HG02885 (cell line): ENCODE measurements at regions not wholly inside any gene's neighbourhood (a gene's known extent, or its start where the extent isn't known, plus 50 kb on each side); places are given as distances from the start of the nearest gene placed in this dataset.

ENCODE experiments used
- ATAC-seq: cut with Tn5 transposase; IDR thresholded peaks from one replicate; pipeline ENCODE4 v1.9.1; 2021; ENCODE audit warnings: mild to moderate bottlenecking; ENCODE audit not compliant: unreplicated experiment, poor library complexity

DNA sequence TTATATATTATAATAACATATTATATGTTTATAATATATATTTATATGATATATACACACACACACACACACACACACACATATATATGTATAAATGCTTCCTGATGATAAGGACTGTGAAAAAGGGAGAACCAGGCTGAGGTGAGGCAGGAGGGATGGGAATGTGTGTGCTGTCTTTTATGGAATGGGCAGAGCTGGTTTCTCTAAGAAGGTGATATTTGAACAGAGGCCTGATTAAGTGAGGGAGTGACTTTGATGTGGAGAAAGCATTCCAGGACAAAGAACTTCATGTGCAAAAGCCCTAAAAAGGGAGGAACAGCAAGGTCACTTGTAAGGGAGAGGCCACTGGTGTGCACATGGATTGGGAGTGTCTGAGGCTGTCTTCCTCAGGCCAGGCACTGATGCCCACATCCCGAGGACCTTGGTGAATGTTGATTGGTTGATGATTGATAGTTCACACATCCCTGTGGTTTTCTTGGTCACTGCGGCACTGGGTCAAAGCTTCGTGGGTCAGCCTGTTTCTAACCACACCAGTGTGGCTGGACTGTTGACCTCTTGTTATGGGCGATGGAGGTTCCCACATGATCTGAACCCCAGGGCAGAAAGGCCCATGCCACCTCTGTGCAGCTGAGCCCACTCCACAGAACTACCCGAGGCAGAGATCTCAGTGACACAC lies 196.9 kb downstream of the MYCN start:
- no peak for ATAC-seq

DNA sequence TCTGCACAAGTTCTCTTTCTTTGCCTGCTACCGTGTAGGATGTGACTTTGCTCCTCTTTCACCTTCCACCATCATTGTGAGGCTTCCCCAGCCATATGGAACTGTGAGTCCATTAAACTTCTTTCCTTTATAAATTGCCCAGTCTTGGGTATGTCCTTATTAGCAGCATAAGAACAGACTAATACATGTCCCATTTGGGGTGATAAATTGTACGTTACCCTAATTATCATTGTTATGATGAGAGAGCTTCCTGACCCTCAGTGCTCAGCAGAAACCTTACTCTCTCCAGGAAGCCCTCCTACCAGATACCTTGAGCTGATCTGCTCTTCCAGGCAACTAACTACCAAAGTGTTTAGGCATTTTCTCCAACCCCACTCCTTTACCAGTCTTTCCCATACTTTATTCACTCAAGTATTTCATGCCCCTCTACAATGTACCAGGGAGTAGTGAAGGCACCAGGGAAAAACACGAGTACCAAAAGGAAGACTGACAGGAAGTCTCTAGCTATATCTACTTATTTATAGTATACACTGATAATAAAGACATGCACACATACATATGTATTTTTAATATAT lies 196.2 kb downstream of the MYCN start:
- ATAC-seq = no peak

DNA sequence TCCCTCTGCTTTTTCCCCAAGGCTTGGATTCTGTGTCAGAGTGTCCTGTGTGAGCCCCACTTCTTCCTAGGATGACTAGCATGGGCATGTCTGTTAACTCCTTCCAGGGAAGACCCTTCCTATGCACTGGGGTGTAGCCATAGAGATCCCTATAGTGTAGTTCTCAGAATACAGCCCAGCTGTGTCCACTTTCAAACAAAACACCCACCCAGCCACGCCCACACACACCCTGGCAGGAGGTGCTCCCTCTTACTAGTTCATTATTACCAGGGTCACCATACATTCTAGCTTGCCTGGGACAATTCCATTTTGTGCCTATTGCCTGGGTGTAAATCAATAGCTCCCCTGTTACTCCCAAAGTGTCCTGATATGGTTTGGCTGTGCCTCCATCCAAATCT lies 195.6 kb downstream of the MYCN start:
- no peak for ATAC-seq

DNA sequence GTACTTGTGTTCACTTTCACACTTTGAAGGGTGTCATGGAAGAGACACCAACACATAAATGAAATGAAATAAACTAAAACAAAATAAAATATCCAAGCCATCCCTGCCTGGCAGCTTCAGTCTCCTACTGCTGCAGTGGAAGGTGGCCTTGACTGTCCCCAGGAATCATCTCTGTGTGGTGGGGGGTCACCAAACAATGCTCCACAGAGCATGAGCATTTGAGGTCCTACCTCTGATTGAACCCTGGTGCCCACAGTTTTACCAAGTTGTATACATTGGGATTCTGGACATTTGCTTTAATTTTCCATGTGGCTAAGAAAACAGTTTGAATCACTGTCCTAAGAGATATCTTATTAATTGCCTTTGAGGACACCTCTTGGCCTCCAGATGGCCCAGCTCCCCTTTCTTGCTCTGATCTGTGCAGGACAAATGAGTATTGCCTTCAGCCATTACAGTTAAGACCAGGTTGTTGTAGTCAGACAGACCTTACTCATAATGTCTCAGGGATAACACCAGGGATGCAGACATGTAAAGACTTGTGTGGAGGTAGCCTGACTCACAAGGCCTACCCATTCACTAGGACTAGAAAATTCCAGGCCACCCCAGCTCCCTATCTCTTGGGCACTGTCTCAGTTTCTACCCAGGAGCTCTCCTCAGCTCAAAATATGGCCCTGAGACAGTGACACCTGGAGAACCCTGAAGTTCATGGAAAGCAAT lies 195.0 kb downstream of the MYCN start:
- no peak for ATAC-seq

DNA sequence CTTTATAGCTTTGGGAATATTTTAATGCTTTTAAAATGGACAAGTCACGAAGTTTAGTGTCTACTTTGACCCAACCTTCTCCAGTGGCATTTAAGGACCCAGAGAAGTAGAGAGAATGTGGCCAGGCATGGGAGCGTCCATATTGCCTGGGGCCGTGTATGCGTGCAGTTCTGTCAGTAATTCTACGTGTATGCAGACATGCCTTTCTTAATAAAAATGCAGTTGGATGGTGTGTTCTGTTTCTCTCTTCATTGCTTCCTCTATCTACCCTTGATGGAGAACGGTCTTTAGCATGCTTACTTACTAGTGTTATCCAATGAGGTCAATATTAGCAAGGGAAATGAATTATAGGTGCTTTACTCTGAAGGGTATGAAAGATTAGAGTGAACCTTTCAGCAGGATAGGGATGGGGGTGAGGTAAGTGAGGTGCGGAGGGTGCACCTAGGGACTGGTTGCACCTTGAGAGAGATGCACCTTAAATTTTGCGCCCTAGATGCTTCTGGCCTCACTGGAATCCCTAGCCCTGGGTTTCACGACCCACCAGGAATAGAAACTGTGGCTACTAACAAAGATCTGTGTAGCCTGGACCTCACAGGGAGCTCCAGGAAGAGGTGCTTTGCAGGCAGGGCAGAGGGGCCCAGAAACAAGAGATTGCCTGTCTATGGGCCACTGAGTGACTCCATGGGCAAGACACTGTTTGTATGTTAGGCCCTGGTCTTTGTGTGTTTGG lies 194.3 kb downstream of the MYCN start:
- no peak for ATAC-seq

DNA sequence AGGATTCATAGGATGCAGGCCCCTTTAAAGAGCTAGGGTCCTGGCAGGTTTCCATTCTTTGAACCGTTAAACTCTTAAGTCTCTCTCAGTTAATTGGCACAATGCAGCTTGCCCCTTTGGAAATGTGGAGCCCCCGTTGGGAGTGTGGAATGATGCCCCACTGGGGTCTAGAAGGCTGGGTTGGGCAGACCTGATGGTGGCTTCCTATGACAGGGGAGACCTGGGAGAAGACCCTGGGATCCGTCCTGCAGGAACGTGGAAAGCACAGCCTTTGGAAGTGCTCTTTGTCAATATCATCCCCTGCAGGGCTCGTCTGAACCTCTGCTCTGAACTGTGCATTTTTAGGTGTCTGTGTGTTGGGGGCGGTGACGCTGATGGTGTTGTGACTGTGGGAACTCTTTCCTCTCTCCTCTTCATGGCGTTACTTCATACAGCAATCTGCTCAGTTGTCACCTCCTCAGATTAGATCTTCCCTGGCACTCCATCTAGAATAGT lies 190.6 kb downstream of the MYCN start:
- ATAC-seq = no peak

DNA sequence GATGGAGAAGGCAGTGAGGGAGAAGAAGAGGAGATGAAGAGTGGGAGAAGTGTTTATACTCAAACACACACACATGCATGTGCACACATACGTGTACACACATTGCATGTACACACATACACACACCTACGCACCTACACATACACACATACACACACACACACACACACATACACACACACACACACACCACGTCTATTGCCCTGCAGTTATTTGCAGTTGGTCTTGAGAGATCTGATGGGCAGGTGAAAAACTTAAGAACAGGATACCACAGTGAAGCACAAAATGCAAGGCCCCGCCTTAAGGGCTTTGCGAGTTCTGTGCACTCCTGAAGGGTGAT lies 190.2 kb downstream of the MYCN start:
- no peak for ATAC-seq

DNA sequence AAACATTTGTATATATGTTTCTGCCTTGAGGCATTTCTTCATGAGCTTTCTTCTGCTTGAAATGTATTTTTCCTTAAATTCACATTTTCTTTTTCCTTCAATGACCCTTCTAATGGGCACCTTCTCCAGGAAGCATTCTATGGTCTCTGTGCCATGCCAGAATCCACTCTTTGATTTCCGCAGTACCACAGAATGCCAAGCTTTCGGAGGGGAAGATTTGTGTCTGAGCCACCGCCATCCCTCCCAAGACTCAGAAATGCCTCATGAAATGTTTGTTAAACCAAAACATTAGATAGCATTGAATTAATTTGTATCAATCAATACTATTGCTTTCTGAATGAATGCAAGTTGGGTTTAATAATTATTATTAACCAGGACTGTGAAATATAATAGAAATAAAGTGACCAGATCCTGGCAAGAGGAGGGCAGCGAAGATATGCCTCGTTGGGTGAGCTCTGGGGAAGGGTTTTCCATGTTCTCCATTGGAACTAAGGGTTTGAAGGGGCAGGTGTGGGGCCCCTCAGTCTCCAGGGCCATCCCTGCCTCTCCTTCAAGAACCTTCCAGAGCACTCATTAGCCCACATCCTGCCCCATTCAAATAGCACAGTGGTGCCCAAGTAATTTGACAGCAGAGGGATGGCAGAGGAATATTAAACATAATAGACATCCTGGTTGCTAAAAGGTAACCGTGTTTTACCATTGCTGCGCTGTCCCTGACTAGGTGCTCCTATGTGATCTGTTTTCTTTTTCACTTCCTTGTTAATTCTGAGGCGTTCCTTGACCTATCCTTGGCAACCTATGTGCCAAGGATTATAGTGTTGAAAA lies 189.6 kb downstream of the MYCN start:
- no peak for ATAC-seq

DNA sequence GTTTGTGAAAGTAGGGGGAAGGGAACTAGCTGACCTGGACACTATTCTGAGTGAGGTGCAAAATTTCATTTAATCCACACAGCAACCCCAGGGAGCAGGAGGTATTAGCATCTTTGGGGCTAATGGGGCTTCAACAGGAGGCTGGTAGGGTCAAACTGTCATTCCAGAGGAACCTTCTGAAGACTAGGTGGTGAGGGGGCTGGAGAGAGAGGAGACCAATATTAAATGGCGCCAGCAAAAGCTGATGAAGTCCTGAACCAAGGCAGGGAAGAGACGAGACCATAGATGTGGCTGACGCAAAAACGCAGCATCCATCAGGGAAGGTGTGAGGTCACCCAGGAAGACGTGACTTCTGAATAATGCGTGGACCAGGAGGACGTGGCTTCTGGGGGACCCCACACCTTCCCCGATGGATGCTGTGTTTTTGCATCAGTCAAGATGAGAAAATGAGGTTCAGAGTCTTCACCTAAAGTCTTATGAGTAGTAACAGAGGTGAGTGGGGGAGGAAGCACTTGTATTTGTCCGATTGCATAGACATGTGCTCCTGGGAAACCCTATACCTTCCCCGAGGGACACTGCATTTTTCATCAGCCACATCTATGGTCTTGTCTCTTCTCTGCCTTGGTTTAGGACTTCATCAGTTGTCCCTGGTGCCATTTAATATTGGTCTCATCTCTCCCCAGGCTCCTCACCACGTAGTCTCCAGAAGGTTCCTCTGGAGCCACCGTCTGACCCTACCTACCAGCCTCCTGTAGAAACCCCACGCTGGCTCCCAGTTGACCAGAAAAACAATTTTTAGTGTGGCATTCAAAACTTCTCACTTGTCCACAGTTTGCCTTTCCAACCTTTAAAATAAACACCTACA lies 188.6 kb downstream of the MYCN start:
- ATAC-seq = no peak

DNA sequence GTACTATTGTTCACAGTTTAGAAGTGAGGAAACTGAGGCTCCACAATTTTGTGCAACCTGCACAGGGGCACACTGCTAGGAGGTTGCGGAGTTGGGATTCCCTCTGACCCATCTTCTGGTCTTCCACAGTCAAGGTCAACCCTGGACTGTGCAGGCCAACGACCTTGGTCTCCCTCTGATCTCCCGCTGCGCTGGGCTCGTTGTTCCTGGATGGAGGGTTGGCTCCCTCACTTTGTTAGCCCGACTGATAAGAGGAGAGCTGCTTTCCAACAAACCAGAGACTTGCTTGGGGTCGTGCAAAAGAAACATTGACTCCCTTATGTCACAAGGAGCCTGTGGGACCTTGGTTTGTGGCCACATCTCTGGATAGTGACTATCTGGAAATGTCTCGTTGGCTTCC lies 187.6 kb downstream of the MYCN start:
- ATAC-seq = no peak

DNA sequence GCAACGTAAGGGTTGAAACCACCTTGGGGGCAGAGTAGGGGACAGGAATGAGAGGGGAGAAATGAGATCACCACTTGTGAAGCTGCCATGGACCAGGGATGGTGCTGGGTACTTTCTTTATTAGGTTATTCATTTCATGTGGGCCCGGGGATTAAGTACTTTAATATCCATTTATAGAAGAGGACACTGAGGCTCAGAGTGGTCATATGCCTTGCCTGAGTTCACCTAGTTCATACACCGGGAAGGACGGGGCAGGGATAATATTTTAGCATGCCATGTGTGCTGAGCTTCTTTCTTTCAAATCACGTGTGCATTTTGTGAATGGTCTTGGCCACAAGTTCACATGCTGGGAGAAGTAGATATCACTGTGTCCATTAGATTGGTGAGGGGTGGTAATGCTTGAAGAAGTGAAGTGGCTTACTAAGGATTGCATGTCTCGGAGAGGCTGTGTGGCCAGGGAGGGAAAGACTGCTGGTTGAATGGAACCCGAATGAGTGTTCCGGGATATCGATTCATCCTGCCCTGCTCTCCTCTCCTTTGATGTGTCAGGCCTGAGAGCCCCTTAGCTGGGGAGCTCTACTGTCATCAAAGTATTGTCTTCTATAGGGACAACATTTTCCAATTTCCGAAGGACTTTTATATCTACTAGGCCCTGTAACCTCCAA lies 187.1 kb downstream of the MYCN start:
- no peak for ATAC-seq

DNA sequence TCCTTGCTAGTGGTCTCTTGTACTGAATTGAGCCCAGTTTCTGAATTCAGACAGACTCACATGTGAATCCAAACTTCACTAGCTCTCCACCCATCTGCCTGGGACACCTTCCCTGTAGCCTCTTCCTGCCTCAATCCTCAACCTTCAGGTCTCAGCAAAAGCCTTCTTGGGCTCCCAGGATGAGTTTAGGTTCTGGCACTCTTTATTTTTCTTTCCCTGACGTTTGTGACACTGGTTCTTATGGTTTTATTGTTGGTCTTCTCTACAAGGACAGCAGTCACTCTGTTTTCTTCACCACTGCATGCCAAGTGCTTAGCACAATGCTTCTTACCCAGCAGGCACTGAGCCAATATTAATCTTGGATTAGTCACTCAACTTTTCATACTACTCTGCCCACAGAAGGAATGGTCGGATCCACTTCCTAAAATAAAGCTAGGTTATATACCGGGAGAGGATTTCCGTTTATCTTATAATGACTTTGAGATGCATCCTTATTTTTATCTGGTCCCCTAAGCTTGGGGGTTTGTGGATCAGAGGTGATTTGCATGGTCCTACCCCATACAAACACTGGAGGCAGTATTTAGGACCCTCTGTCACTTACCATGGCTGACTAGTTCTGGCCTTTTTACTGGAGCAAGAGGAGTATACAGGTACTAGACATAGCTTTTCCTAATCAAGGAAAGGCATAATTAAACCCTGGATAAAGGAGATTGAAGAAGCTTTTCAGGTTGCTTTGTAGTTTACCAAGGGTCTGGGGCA lies 186.3 kb downstream of the MYCN start:
- ATAC-seq = no peak

DNA sequence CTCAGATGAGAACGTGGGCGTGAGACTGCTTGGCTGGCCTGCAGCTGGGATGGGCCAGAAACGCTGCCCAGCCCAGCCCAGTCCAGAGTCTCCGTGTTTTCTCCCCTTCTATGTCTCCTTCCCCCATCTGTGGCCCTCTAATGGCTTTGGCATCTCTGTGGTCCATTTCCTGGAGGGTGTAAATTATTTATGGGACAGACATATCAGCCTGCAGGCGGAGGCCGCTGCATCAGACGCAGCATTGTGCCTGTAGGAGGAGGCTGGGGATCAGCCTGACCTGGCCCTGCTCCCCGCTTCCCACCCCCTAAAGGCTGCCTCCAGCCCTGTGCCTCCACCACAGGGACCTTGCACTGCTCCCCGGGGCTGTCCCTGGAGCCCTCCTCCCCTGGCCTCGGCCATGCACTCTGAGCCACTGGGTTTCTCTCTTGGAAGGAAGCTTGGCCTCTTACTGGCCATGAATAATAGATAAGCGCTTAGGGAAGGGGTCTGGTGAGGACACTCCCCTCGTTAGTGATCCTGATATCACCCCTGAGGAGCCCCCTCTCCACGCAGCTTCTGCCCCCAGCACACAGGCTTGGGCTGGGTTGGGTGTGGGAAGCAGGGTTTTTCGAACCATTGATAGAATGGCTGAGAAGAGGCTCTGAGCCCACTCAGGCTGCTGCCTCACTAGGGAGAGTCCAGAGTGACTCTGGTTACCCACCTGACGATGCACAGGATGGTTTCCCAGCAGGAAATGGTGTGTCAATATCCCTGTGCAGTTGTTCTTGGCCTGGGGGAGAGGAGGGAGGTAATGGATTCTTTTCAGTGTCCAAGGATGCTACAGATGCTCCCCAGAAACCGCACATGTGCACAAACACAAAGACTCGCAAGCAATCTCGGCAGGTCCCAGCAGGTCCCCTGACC lies 185.5 kb downstream of the MYCN start:
- no peak for ATAC-seq

DNA sequence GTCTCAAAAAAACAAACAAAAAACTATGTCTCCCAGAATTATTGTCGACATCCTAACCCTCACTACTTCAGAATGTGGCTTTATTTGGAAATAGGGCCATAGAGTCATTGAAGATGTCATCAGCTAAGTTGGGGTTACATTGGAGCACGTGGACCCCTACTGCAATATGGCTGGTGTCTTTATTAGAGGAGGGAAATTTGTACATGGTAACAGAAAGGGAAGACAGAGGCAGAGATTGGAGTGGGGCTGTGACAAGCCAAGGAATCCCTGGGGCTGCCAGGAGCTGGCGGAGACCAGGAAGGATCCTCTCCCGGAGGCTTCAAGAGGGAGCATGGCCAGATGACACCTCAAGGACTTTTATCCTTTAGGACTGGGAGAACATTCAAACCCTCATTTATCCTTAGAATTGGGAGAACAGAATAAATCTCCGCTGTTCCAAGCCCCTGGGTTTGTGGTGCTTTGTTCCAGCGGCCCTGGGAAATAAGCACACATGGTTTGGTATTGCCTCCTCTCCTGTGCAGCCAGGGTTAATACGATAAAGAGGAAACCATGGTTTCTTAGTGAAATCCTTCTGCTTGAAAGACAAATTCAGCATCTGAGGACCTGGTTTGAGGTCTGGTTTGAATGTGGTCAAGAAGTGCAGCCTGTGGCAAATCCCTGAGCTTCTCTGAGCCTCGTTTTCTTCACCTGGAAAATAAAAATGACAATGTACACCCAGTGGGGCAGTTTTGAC lies 184.7 kb downstream of the MYCN start:
- ATAC-seq = no peak

DNA sequence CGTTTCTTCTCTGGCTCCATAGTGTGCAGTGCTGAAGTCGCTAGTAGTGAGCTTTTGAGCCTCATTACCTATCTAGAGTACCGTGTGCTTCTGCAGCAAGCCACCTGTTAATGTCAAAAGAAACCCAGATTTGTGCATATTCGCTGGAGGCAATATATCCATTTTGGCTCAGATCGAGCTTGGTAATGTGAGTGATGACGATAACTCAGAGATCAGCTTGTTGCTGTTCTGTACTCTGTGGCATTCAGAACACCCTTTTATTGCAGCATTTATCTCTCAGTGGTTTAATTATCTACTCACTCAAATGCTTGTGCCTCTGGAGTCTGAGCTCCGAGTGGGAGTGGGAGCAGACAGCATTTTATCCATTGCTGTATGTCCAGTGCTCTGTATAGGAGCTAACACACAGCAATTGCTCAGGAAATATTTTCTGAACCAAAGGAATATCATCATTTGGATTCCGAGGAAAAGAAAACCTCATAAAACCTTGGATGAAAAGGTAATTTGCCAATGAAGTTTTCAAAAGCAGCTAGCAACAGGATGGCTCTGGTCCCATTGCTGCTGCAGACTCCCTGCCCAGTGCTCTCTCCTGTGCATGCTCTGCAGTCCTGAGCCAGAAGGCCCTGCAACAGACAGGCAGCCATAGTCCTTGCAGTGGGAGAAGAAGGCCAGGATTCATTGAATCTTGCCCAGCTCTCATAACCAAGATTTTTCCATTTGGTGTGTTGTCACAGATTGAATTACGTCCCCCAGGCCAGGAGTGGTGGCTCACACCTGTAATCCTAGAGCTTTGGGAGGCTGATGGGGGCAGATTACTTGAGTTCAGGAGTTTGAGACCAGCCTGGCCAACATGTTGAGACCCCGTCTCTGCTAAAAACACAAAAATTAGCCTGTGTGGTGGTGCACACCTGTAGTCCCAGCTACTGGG lies 183.8 kb downstream of the MYCN start:
- no peak for ATAC-seq
